Breast epithelium (tissue), 3 donors: ENCODE measurements at regions not wholly inside any gene's neighbourhood (a gene's known extent, or its start where the extent isn't known, plus 50 kb on each side); places are given as distances from the start of the nearest gene placed in this dataset.

Experiments used
- CTCF ChIP-seq, 3 donors: fragments of 450-650 bp; IDR thresholded peaks; one replicate each; pipeline ENCODE4 v1.5.1; 2016 to 2017; ENCODE audit warnings: antibody characterized with exemption in 3 of 3, mild to moderate bottlenecking in 3 of 3, moderate library complexity in 3 of 3
- POLR2A ChIP-seq: fragments of 450-650 bp; IDR thresholded peaks from one replicate; pipeline ENCODE4 v1.6.1; 2016; ENCODE audit warnings: antibody characterized with exemption, mild to moderate bottlenecking, moderate library complexity

GRCh38 chr12:19967431-19967830 is 400.9 kb upstream of the PDE3A start:
- TF ChIP-seq POLR2A (no peak), CTCF (IDR thresholded peaks at IDR 0.05) (no peak)
